ENCODE measurements at regions not wholly inside any gene's neighbourhood (a gene's known extent, or its start where the extent isn't known, plus 50 kb on each side); places are given as distances from the start of the nearest gene placed in this dataset.

DNA sequence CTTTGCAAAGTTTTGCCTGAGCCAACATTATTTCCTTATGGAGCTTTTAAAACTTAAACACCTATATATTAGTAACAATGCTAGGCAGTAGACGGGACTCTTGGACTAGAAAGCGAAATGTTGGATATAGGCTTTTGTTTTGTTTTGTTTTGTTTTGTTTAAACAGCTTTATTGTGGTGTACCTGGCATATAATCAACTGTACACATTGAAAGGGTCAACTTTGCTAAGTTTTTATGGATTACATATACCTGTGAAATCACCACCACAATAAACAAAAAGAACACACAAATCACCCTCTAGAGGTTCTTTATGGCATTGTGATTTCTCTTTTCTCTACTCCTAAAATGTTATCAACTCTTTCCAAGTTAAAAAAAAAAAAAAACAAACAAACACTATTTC, 184.9 kb upstream of the LNX1 start:
- DNase-seq (ENCODE audit: low spot score): no peak

GRCh38 chr4:53775381-53775780, 184.1 kb upstream of the LNX1 start:
- DNase-seq (ENCODE audit: low spot score): no peak

DNA sequence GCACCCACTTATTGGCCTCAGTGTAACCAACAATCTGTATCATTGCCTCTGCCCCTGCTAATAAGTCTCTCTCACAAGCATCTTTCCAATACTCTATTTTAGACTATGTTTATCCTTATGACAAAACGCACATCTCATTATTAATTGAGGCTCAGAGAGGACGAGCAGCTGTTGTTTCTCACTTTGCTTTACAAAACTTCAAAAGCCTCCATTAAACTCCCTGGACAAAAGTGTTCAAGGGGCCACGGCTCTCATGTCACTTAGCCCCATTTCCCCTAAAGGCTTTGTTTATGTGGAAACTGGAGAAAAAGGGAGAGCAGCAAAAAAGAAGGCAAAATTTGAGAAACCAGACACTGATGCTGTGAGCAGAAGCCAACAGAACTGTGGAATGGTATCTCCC, 180.0 kb upstream of the LNX1 start:
- no peak for DNase-seq (ENCODE audit: low spot score)

GRCh38 chr4:53767482-53767881, 176.2 kb upstream of the LNX1 start:
- DNase-seq (ENCODE audit: low spot score): no peak

- DNase-seq (ENCODE audit: low spot score): no peak
These were observed 173.6 kb upstream of the LNX1 start for GRCh38 chr4:53764761-53765490.

DNA sequence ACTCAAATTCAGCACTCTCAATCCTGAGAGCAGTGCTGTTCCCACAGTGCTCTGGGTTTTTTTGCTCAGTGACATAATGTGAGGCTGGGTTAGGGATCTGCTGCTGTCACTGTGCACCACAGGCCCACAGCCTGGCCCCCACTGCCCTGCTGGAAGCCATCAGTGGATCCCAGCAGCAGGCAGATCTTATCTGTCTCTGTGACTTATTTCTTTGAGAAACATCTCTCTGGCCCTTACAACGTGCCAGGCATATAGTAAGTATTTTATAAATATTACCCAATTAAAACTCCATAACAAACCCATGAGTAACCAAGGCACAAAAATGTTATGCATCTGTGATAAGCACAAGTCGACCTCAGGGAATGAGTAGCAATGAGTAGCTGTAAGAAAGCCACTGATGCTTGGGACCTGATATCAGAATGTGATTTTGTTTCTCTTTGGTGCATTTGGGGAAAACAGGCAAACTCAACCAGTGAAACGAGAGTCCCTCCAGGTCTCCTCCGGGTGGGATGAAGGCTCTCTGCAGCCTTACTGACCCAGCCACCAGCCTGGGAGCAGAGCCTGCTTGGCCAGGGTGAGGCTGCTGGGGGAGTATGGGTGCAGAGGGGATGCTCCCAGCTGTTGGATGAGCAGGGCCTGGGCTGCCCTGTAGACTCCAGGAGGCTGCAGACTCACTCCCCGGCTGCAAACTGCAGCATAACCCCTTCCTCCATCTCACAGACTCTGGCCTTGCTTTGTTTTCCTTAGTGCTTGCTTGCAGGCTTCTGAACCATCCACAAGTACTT, 172.7 kb upstream of the LNX1 start:
- DNase-seq (ENCODE audit: low spot score): no peak

- no peak for DNase-seq (ENCODE audit: low spot score)
These were observed 164.4 kb upstream of the LNX1 start for GRCh38 chr4:53755656-53756055.

DNA sequence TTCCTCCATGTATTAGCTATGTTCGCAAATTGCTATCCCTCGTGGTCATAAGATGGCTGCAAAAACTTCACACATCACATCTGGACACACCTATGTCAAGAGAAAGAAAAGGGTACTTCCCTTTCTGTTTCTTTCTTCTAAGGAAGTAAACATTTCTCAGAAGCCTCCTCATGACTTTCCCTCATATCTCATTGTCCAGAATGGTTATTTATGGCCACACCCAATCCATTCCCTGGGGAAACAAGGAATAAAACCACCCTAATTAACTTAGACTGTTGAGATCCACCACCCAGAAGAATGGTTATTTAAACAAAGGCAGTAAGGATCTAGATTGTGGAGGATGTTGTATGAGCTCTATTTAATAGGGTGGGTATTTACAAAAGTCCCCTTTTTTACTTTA, 160.8 kb upstream of the LNX1 start:
- DNase-seq (ENCODE audit: low spot score): no peak

GRCh38 chr4:53748328-53748772, 157.1 kb upstream of the LNX1 start:
- DNase-seq (ENCODE audit: low spot score): no peak

GRCh38 chr4:53747401-53747800, 156.1 kb upstream of the LNX1 start:
- no peak for DNase-seq (ENCODE audit: low spot score)

DNA sequence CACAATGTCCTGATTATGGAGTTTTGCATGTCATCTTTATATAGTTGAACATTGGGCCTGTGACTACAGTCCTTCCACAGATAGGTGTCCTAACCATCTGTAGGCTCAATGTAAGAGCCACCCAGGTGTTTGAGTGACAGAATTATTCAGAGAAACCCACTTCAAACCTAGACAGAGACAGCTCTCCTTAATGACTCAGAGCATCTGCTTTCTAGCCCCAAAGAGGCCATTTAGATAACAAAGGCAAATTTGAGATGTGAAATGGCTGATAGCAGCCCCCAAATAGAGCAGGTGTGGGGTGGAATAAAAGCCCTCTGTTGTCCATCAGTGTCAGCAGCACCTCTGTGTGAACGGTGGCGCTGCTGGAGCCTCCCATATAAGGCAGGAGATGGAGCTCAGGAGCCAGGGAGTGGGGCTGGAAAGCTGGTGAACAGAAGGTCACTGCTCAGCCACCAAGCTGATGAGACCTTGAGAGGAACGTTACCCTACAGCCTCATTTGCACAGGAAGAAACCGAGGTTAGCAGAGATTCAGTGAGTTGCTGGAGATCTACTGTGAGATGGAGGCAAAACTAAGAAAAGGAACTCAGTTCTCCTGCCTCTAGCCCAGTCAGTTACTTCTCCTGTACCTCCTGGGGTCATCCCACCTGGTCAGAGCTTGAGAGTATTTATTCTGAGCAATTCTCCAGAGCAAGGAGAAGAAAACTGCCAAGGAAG, 153.3 kb upstream of the LNX1 start:
- DNase-seq (ENCODE audit: low spot score): no peak

- DNase-seq (ENCODE audit: low spot score): peak; percentile 67
These were observed 143.5 kb upstream of the LNX1 start for GRCh38 chr4:53734584-53735353.

DNA sequence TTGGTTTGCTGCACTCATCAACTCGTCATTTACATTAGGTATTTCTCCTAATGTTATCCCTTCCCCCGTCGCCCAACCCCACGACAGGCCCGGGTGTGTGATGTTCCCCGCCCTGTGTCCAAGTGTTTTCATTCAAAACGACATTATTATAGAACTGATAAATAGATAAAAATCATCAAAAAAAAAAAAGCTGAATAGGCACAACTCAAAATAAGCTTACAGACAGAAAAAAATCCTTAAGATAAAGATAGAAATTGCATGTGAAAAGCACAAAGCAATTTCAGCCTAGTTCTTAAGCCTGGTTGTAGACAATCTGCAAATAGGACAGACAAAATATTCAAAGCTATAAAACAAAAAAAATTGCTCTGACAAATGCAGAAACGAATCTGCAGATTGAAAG, 142.9 kb upstream of the LNX1 start:
- no peak for DNase-seq (ENCODE audit: low spot score)

DNA sequence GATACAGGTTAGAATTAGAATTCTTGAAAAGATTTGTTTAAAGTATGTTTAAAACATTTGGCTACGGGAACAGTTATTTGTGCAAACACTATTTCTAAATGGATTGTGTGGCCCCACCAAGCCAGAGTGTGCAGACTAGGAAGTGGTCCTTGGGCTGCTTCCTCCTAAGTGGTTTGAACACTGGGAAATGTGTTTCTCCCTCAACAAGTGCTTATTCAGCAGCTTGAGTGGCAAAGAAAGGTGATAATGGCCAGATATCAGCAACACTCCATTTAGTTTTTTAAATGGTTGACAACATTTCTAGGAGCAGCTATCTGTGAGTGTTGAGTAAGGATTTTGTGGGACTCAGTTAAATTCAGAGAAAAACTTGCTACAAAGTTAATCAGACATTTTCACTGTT, 141.4 kb upstream of the LNX1 start:
- no peak for DNase-seq (ENCODE audit: low spot score)

- no peak for DNase-seq (ENCODE audit: low spot score)
These were observed 138.9 kb upstream of the LNX1 start for GRCh38 chr4:53730031-53730805.

DNA sequence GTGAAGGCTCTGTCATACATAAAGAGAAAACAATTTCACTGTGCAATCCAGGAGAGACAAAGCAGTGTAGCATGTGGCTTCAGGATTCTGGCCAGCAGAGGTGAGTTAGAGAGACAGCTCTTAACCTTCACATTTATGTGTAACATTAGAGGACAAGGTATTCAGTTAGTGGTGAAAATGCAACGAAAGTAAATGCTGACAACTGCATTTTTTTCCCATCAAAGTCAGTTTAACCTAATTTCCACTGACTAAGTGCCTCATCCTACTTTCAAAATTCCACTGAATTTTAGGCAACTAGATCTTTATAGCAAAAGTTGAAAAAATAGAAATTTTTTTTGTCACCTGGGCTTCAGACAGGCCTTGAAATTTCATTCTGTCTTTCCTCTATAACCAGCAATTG, 130.8 kb upstream of the LNX1 start:
- no peak for DNase-seq (ENCODE audit: low spot score)

DNA sequence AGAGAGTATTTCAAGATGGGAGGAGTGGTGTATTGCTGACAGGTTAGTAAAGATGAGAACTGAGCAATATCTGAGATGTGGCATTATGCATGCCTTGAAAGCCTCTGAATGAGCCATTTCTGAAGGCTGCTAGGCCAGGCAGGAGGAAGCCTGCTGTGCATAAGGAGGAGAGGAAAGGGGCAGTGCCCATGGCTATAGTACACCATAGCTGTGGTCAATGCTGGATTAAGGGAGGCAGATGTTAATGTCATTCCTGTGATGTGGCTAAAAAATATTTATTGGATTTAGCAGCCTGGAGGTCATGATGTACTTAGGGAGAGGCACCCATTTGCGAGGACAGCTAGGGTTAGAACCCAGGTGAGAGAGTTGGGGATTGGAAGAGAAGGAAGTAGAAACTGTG, 130.0 kb upstream of the LNX1 start:
- DNase-seq (ENCODE audit: low spot score): no peak

GRCh38 chr4:53720776-53721175, 129.5 kb upstream of the LNX1 start:
- no peak for DNase-seq (ENCODE audit: low spot score)

- no peak for DNase-seq (ENCODE audit: low spot score)
These were observed 125.8 kb upstream of the LNX1 start for GRCh38 chr4:53717064-53717549.

- no peak for DNase-seq (ENCODE audit: low spot score)
These were observed 125.3 kb upstream of the LNX1 start for GRCh38 chr4:53716471-53717063.

DNA sequence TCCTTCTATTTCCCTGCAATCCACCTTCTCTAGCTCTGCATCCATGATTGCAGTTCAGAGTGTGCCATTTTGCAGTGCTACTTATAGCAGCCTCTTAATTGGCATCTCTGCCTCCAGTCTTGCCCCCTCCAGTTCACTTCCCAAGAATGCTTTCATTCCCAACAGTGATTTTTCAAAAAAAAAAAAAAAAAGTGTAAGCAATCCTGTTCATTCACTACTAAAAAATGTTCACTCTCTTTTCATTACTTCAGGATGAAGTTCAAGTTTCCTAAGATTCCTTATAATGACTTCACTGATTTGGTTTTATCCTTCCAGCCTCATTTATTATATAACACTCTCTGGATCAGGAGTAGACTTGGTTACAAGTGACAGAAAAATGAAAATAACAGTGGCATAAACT, 124.7 kb upstream of the LNX1 start:
- DNase-seq (ENCODE audit: low spot score): no peak

All from kidney capillary endothelial cell (primary cell).